ENCODE measurements at regions not wholly inside any gene's neighbourhood (a gene's known extent, or its start where the extent isn't known, plus 50 kb on each side); places are given as distances from the start of the nearest gene placed in this dataset.

- DNase-seq, result no peak
These were observed 204.8 kb upstream of the MEOX2 start for GRCh38 chr7:15891151-15891881.

GRCh38 chr7:15889507-15889906 is 203.0 kb upstream of the MEOX2 start:
- DNase-seq, result no peak

- DNase-seq, result no peak
These were observed 201.6 kb upstream of the MEOX2 start for GRCh38 chr7:15888090-15888489.

GRCh38 chr7:15886626-15887025 is 200.1 kb upstream of the MEOX2 start:
- no peak for DNase-seq

- no peak for DNase-seq
These were observed 199.2 kb upstream of the MEOX2 start for GRCh38 chr7:15885678-15886077.

GRCh38 chr7:15874774-15875173 is 188.3 kb upstream of the MEOX2 start:
- DNase-seq, result no peak

GRCh38 chr7:15870347-15870746 is 183.9 kb upstream of the MEOX2 start:
- DNase-seq, result no peak

GRCh38 chr7:15867441-15867840 is 181.0 kb upstream of the MEOX2 start:
- no peak for DNase-seq

- DNase-seq, result no peak
These were observed 180.3 kb upstream of the MEOX2 start for GRCh38 chr7:15866753-15867152.

- DNase-seq, result no peak
These were observed 178.1 kb upstream of the MEOX2 start for GRCh38 chr7:15864626-15864991.

- DNase-seq, result no peak
These were observed 177.6 kb upstream of the MEOX2 start for GRCh38 chr7:15863951-15864625.

GRCh38 chr7:15862781-15863165 is 176.3 kb upstream of the MEOX2 start:
- DNase-seq, result no peak

GRCh38 chr7:15862016-15862780 is 175.7 kb upstream of the MEOX2 start:
- DNase-seq, result no peak

- DNase-seq, result no peak
These were observed 173.9 kb upstream of the MEOX2 start for GRCh38 chr7:15860264-15860949.

- no peak for DNase-seq
These were observed 170.5 kb upstream of the MEOX2 start for GRCh38 chr7:15857026-15857425.

GRCh38 chr7:15856311-15856710 is 169.8 kb upstream of the MEOX2 start:
- no peak for DNase-seq

- no peak for DNase-seq
These were observed 169.1 kb upstream of the MEOX2 start for GRCh38 chr7:15855525-15856109.

GRCh38 chr7:15854841-15855524 is 168.5 kb upstream of the MEOX2 start:
- no peak for DNase-seq

GRCh38 chr7:15853832-15854470 is 167.5 kb upstream of the MEOX2 start:
- DNase-seq, result no peak

GRCh38 chr7:15851201-15851600 is 164.7 kb upstream of the MEOX2 start:
- no peak for DNase-seq

GRCh38 chr7:15848901-15849300 is 162.4 kb upstream of the MEOX2 start:
- no peak for DNase-seq

GRCh38 chr7:15848362-15848761 is 161.9 kb upstream of the MEOX2 start:
- DNase-seq, result no peak
